SH-SY5Y (cell line): ENCODE measurements at regions not wholly inside any gene's neighbourhood (a gene's known extent, or its start where the extent isn't known, plus 50 kb on each side); places are given as distances from the start of the nearest gene placed in this dataset.

Experiments
- GATA2 ChIP-seq: IDR thresholded peaks from 2 replicates; pipeline ENCODE4 v1.6.1; 2011; ENCODE audit warnings: mild to moderate bottlenecking, low read depth, low read length
- GATA3 ChIP-seq: IDR thresholded peaks from 2 replicates; pipeline ENCODE4 v1.6.1; 2011; ENCODE audit warnings: low read depth, mild to moderate bottlenecking, low read length, moderate library complexity

DNA sequence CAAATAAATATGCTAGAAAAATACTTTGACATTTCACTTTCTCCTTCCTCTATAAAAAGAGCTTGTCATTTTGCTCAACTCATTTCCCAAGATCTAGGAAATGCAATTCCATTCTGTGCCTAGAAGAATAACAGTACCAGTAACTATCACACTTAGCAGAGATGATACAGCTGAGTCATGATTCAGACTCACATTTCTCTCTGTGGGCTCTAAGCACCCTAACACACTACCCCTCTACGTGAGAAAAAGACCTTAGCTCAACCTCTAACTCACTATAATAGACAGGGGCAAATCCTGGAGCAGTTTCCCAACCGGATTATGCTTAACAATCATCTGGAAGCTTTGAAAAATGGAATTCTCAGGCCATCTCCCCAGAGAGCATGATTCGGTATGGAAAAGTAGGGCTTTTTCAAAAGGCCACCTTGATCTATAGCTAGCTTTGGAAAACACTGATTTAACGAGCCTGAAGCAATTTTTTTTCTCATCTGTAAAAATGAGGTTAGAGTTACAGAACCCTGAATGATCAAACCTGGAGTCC is 1312.3 kb upstream of the PIK3C3 start:
- no peak for TF ChIP-seq GATA3
- TF ChIP-seq GATA2: no peak

DNA sequence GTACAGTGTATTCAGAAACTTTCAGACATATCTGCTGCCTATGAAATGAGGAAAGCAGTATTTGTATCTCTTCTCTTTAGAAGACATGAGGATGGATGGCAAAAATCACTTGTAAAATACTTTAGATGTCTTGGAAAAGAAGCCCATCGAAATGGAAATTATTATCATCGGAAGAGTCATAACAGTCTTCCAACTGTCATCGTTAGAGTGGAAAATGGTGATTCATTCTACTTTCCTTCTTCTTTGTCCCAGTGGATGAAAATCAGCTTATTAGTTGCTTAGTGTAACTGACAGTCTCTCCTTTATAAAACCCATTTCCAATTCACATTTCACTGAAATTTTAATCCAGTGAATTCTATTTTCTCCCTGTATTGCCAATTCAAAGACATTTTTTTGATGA is 1323.7 kb upstream of the PIK3C3 start:
- TF ChIP-seq GATA3 (no peak), GATA2 (no peak)

DNA sequence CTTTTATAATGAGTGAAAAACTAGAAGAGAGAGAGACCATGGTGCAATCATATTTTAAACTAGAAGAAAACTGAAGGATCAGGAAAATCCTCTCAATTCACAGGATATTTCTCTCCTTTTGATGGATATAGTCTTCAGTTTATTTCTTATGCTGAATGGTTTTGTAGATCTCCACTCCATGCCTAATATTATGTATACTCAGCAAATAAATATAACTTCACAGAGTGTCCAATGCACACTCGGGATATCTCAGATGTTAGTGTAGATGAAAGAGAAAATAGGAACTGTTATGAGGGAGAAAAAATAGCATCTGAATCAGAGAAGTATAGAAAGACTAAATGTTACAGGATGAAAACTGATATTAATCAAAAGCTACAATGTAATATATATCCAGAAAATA is 1324.5 kb upstream of the PIK3C3 start:
- TF ChIP-seq GATA2: no peak
- TF ChIP-seq GATA3: no peak

DNA sequence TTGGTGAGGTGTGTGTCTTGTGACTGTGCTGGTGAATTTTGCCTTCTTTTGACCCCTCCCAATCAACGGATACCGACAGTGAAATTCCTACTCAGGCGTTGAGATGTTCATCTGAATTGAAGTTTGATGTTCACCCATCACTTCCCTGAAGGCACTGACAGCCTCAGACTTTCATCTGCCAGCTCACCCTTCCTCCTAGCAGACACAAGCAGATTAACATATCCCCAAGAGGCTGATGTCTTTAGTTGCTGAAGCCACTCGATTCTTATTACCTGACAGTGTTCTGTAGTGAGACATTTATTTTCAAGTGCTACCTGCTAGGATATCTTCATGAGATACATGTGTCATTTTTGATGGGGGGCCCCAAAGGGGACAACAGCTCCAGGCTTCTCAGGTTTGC is 1330.1 kb upstream of the PIK3C3 start:
- no peak for TF ChIP-seq GATA2
- TF ChIP-seq GATA3: no peak

DNA sequence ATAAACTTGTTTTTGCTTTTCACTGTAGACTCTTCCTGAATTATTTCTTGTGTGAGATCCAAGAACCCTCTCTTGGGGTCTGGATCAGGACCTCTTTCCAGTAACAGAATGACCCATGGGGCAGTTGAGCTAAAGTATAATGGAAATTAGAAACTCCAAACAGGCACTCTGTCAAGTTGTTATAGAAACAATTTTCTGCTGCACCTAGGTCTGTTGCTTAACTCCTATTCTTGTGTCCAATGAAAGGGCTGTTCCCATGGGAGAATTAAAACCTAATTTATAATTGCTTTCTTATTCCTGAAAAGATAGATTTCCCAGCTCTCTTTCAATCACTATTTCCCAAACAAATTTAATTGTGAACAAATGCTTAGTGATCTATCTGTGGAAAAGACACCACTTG is 1341.3 kb upstream of the PIK3C3 start:
- TF ChIP-seq GATA2 (no peak), GATA3 (no peak)

DNA sequence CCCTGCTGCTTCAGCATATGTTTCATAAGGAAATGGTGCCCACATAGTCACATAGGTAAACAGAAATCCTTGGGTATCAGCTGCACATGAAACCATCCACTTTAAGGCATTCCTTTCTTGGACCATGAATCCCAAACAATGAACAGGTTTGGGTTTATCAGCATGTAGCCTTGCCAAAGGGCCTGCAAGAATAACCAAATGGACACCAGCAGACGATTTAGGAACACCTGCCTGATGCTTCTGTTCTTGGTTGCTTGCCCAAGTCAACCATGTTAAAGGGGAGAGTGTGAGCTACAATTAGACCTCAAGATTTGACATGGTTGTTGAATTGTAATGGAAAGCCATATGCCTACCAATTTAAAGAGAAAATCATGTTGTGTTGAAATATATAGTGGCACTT is 1342.7 kb upstream of the PIK3C3 start:
- TF ChIP-seq GATA2 (no peak), GATA3 (no peak)

DNA sequence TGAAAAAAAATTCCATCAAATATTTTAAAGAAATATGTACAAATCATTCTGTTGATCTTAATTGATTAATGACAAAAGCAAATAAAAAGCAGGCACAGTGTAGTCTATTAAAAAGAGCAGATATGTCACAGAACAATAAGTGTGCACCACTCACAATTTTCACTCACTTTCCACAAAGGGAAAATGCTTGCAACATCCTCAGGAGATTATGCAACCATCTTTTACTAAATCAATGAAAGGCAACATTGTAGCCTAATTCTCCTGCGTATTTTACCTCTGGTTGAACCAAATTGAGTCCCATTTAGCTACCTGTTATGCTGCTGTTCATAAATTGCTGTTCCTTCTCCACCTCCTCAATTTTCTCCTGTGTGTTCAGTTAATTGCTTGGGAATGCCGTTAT is 1346.8 kb upstream of the PIK3C3 start:
- TF ChIP-seq GATA2: no peak
- no peak for TF ChIP-seq GATA3

DNA sequence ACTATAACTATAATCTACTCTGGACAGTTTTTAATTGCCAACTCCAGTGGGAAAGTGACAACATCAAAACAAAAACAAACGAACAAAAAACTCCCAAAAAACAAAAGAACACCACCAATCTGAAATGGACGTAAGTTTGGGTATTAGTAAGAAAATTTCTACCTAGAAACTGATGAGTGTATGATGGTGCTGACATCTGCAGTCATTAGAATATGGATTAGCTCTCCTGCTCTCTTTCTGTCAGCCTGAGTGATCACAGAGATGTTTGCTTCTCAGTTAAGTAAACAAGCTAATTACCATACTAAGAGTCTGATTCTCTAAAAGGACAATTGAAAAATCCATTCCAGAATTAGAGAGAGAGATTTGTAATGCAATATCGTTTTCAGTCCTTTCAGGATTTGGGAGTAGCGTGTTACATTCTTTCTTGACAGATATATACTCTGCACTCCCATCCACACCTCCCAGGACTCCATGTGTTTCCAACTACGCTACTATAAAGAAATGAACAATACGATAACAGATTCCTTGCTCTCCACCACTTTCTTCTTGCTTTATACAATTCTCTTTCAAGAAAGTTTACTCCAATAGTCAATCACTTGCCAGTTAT is 1347.4 kb upstream of the PIK3C3 start:
- TF ChIP-seq GATA3 (no peak), GATA2 (no peak)

DNA sequence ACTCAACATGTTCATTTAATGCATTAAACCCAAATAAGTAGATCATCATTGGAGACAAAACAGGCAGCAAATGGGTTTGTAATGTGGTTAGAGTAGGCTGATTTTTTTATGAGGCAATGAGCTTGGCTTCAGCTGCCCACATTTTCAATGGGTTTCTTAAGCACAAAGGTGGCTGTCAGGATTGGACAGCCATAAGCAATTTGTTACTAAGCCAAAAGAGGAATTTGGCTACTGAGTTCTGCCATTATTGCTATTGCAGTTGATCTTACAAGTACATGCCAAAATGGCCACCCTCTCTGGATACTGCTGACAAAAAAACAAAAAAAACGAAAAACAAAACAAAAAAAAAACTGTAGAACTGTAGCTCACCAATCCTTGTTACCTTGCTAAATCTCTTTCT is 1348.0 kb upstream of the PIK3C3 start:
- TF ChIP-seq GATA3: no peak

DNA sequence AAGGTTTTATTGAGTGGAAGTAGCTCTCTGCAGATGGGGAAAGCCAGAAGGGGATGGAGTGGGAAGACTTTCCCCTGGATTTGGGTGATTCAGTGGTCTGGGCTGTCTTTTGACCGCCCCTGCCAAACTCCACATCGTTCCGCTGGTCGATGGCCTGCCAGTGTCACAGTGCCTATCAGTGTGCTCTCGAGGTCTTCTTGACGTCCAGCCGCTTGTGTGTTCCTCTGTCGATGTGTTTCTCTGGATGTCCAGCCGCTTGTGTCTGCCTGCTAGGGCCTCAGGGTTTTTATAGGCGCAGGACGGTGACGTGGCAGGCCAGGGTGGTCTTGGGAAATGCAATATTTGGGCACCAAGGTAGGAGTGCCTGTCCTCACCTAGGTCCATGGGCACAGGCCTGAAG is 1371.4 kb upstream of the PIK3C3 start:
- TF ChIP-seq GATA2 (no peak), GATA3 (no peak)

DNA sequence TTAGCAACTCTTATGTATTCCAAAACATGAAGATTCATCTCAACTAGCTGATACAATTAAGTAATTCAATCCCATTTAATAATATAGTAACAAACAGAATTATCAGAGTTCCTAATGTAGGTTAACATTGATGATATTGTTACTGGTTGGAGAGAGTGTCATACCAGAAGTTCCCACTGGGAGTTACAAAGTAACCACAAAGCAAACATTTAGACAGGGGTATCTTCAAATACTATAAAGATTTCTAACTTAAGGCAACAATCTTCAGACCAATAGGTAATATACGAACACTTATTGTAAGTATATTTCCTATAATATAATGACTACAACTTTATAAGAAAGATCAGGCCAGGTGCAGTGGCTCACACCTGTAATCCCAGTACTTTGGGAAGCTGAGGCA is 1372.9 kb upstream of the PIK3C3 start:
- TF ChIP-seq GATA3 (no peak), GATA2 (no peak)

DNA sequence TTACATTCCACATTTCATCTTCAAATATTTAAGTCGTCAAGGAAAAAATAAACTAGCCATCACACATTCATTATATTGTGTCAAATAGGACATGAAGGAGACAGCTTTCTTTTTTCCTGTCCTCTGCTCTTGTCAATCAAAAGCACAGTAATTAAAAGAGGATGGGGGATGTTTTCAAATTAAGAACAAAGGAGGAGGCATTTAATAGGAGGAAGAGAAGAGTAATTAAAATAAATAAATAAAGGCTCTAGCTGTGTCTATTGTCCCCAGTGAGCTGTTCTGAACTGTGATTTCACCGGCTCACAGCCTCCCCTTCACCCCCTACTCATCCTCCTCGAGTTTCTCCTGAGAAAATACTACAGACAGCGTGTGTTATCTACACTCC is 1377.1 kb upstream of the PIK3C3 start:
- TF ChIP-seq GATA2: no peak

DNA sequence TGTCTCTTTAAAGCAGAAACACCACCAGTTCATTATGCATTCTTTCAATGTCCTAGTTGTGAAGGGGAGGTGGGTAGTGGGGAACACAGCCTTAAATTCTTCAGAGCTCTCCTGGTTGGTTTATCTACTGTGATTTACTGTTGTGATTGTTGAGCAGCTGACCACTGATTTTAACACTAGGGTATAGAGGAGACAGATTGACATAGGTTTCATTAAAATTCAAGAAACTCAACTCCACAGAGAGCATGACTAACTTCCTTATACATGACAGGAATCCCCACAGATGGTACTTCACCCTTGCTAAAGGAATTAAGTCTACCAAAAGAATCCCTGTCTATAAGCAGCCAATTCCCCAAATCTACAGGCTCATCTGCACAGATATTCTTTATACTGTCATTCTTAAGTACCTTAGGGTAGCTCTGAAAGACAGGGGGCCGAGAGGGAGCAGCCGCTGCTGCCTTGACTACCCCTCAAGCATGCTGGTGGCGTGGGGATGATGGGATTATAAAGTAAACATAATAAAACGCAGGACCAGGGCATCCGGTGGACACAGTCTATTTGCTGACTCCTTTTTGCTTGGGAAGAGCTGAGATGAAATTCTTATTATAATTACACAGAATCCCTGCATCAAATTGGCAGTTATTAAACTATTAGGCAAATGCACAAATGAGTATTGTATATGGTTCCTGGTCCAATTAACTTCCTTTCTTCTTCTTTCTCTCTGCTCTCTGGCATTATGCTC is 1377.6 kb upstream of the PIK3C3 start:
- no peak for TF ChIP-seq GATA2

DNA sequence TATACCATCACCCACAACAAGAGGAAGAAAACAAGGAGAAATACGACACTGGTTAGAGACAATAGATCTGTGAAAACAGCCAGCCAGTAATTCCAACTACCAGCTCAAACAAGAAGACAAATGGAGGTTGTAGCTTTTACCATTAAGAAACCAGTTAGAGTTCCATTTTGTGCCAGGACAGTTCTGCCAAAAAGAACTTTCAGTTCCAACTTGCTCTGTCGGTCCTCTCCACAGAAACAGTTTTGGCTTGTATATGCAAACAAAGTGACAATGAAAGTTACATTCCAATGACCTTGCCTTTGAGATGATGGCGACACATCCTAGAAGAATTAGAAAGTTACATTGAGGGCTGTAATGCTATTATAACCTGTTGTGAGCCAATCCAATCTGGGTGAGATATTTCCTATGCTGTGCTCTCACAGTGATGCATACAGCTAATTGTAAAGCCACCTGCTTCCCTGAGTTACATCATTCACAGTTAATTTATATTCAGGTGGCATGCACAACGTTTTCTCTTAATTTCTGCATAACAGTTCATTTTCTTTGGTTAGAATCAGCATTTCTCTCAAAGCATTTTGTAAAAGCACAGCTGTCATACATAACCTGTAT is 1378.4 kb upstream of the PIK3C3 start:
- TF ChIP-seq GATA3: no peak
- TF ChIP-seq GATA2: no peak

DNA sequence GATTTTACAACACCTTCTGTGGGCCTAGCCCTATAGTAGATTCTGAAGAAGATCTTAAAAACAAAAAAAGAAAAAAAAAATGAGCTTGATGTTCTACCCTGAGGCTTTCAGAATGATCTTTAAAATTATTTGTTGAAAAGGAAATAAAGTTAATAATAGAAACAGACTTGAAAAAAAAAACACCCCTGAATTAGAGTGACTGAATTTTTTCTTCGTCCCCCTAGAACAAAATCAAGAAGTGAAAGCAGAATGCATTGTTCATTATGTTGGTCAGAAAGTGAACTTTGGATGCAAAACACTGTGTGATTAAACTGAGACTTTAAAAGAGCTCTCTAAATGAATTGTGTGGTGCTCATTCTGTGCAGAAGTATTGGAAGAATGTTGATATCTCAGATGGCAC is 1384.4 kb upstream of the PIK3C3 start:
- TF ChIP-seq GATA3: no peak
- no peak for TF ChIP-seq GATA2
